ENCODE measurements at regions not wholly inside any gene's neighbourhood (a gene's known extent, or its start where the extent isn't known, plus 50 kb on each side); places are given as distances from the start of the nearest gene placed in this dataset.
"Not testable (repeated sequence)": the region's sequence is repeated elsewhere in the genome, so short reads cannot be mapped to it uniquely, and the experiment has no call there.

GRCh38 chr5:119694284-119694683 lies 64.9 kb downstream of the FAM170A start:
- DNase-seq: no peak

GRCh38 chr5:119706049-119706448 lies 76.7 kb downstream of the FAM170A start:
- DNase-seq: no peak

GRCh38 chr5:119708076-119708790 lies 78.9 kb downstream of the FAM170A start:
- no peak for DNase-seq

GRCh38 chr5:119721775-119722174 lies 92.4 kb downstream of the FAM170A start:
- no peak for DNase-seq

- not testable (repeated sequence) for DNase-seq
These were observed 95.9 kb downstream of the FAM170A start for GRCh38 chr5:119725291-119725690.

- DNase-seq: no peak
These were observed 97.2 kb downstream of the FAM170A start for GRCh38 chr5:119726544-119726943.

GRCh38 chr5:119740225-119740624 lies 110.9 kb downstream of the FAM170A start:
- no peak for DNase-seq

GRCh38 chr5:119741691-119742090 lies 112.3 kb downstream of the FAM170A start:
- no peak for DNase-seq

GRCh38 chr5:119742311-119742710 lies 113.0 kb downstream of the FAM170A start:
- DNase-seq: no peak

- peak in 1 of 5 experiments; percentile 27 for DNase-seq
These were observed 114.6 kb downstream of the FAM170A start for GRCh38 chr5:119743927-119744326.

GRCh38 chr5:119745976-119746375 lies 116.6 kb downstream of the FAM170A start:
- no peak for DNase-seq

- DNase-seq: no peak
These were observed 117.6 kb downstream of the FAM170A start for GRCh38 chr5:119746984-119747383.

GRCh38 chr5:119750887-119751733 lies 121.8 kb downstream of the FAM170A start:
- no peak for DNase-seq

- no peak for DNase-seq
These were observed 122.4 kb downstream of the FAM170A start for GRCh38 chr5:119751734-119752094.

- DNase-seq: no peak
These were observed 123.8 kb downstream of the FAM170A start for GRCh38 chr5:119752921-119753886.

- not testable (repeated sequence) for DNase-seq
These were observed 125.5 kb downstream of the FAM170A start for GRCh38 chr5:119754825-119755224.

- DNase-seq: no peak
These were observed 127.9 kb downstream of the FAM170A start for GRCh38 chr5:119757276-119757675.

- not testable (repeated sequence) for DNase-seq
These were observed 140.6 kb downstream of the FAM170A start for GRCh38 chr5:119769695-119770693.

GRCh38 chr5:119780145-119780544 lies 150.8 kb downstream of the FAM170A start:
- not testable (repeated sequence) for DNase-seq

- no peak for DNase-seq
These were observed 155.7 kb downstream of the FAM170A start for GRCh38 chr5:119785057-119785456.

- DNase-seq: no peak
These were observed 160.2 kb downstream of the FAM170A start for GRCh38 chr5:119789406-119790117.

Data from T-helper 2 cell (primary cell).